Caco-2 (cell line): ENCODE measurements at regions not wholly inside any gene's neighbourhood (a gene's known extent, or its start where the extent isn't known, plus 50 kb on each side); places are given as distances from the start of the nearest gene placed in this dataset.

ENCODE experiments used
- BruUV-seq: library from RNA; stranded (reverse); fragments of 400-500 nt; replicated peaks from 2 replicates; lab custom pipeline; 2021; lab: Mats Ljungman, UMichigan
- CTCF ChIA-PET: fragments of 300-600 bp; sonication (Branson Sonifier 250); formaldehyde crosslinking; loops from one replicate; lab custom pipeline; 2022; ENCODE audit warnings: antibody characterized with exemption; lab: Charles Lee
- POLR2A ChIA-PET: fragments of 300-600 bp; sonication (Branson Sonifier 250); formaldehyde crosslinking; loops from one replicate; lab custom pipeline; 2022; ENCODE audit warnings: antibody characterized with exemption; lab: Charles Lee
- DNase-seq, 2 experiments: peaks; one replicate each; pipeline versions ENCODE4 v3.0.0 to v3.0.0-alpha.2; 2020 to 2022
- H3K27me3 ChIP-seq: replicated peaks from 2 replicates; pipeline ENCODE4 v1.6.0; 2011; ENCODE audit warnings: low read length; ENCODE audit not compliant: control insufficient read depth, insufficient read depth
- H3K36me3 ChIP-seq: 2 replicates; pipeline ENCODE4 v1.5.1; 2011; ENCODE audit warnings: low read length; ENCODE audit not compliant: control insufficient read depth, insufficient read depth
- H3K4me1 ChIP-seq: fragments of 250-450 bp; sonication (Bioruptor Pico); 2 replicates; pipeline ENCODE4 v1.5.1; 2020; ENCODE audit warnings: mild to moderate bottlenecking
- H3K4me3 ChIP-seq: 2 replicates; pipeline ENCODE4 v1.5.1; 2011; ENCODE audit warnings: low read depth, mild to moderate bottlenecking, control low read depth, low read length
- H3K9me3 ChIP-seq: fragments of 250-450 bp; sonication (Bioruptor Pico); 2 replicates; pipeline ENCODE4 v1.5.1; 2020; ENCODE audit warnings: mild to moderate bottlenecking, moderate library complexity
- H3K27ac Mint-ChIP-seq: one replicate; pipeline ENCODE4 v1.8.0; 2022; ENCODE audit warnings: mixed read lengths; ENCODE audit not compliant: unreplicated experiment
- H3K27me3 Mint-ChIP-seq: one replicate; pipeline ENCODE4 v1.8.0; 2022; ENCODE audit warnings: mixed read lengths; ENCODE audit not compliant: insufficient read depth, unreplicated experiment
- H3K36me3 Mint-ChIP-seq: one replicate; pipeline ENCODE4 v1.8.0; 2022; ENCODE audit warnings: mild to moderate bottlenecking, mixed read lengths; ENCODE audit not compliant: insufficient read depth, unreplicated experiment
- H3K4me1 Mint-ChIP-seq: one replicate; pipeline ENCODE4 v1.8.0; 2022; ENCODE audit warnings: low read depth, mixed read lengths; ENCODE audit not compliant: unreplicated experiment
- H3K4me3 Mint-ChIP-seq: one replicate; pipeline ENCODE4 v1.8.0; 2022; ENCODE audit warnings: mild to moderate bottlenecking, moderate library complexity, mixed read lengths; ENCODE audit not compliant: unreplicated experiment
- H3K9me3 Mint-ChIP-seq: one replicate; pipeline ENCODE4 v1.8.0; 2022; ENCODE audit warnings: mixed read lengths; ENCODE audit not compliant: unreplicated experiment
- CTCF ChIP-seq, 2 experiments: fragments of 200-600 bp in 1 of 2; IDR thresholded peaks; 1 replicate in 1 of 2; 2 replicates in 1 of 2; pipeline versions ENCODE4 v1.5.1 to v1.8.0; 2011 to 2022; ENCODE audit warnings: antibody characterized with exemption in 1 of 2, control low read depth in 1 of 2, inconsistent platforms in 1 of 2, low read depth in 1 of 2, low read length in 1 of 2, mild to moderate bottlenecking in 1 of 2, moderate library complexity in 1 of 2; ENCODE audit not compliant: insufficient read depth in 1 of 2, severe bottlenecking in 1 of 2, unreplicated experiment in 1 of 2
- intact Hi-C: fragments of 100-400 bp; cut with micrococcal nuclease; formaldehyde crosslinking; loops from one replicate; pipeline ENCODE4 v1.10.0; 2022; ENCODE audit not compliant: unreplicated experiment

- Mint-ChIP-seq H3K4me1 (no peaks in the 10 kb centered on the region), H3K9me3 (no peaks in the 10 kb centered on the region), H3K36me3 (no peaks in the 10 kb centered on the region), H3K27ac (no peak overlapping the region), H3K4me3 (no peak overlapping the region), H3K27me3 (no peaks in the 10 kb centered on the region)
- no peaks in the 10 kb centered on the region for H3K4me1 ChIP-seq
- intact Hi-C loops, result no loop called here
- TF ChIP-seq CTCF (IDR thresholded peaks at IDR 0.05; ENCODE audit: insufficient read depth in 1 of 2, low read depth in 1 of 2, low read length in 1 of 2, severe bottlenecking in 1 of 2, unreplicated experiment in 1 of 2), result no peak
- POLR2A ChIA-PET, result no interaction called here
- H3K9me3 ChIP-seq, result no peaks in the 10 kb centered on the region
- no peak for DNase-seq
- no peak overlapping the region for H3K4me3 ChIP-seq
- CTCF ChIA-PET, result no interaction called here
- H3K27me3 ChIP-seq, result no peaks in the 10 kb centered on the region; the same call in 1 of the 2 replicates
- H3K36me3 ChIP-seq, result no peaks in the 10 kb centered on the region
- BruUV-seq, result no TSS peak
These were observed 91.9 kb downstream of the TMEM215 start for GRCh38 chr9:32875242-32875641.

- intact Hi-C loops, result no loop called here
- no peak overlapping the region for H3K4me3 Mint-ChIP-seq
- H3K27ac Mint-ChIP-seq, result no peak overlapping the region
- Histone ChIP-seq H3K4me1 (no peaks in the 10 kb centered on the region), H3K36me3 (no peaks in the 10 kb centered on the region), H3K27me3 (no peaks in the 10 kb centered on the region), H3K9me3 (no peaks in the 10 kb centered on the region), H3K4me3 (no peak overlapping the region)
- POLR2A ChIA-PET, result no interaction called here
- no peaks in the 10 kb centered on the region for H3K9me3 Mint-ChIP-seq
- DNase-seq, result no peak
- H3K27me3 Mint-ChIP-seq, result no peaks in the 10 kb centered on the region
- no peaks in the 10 kb centered on the region for H3K36me3 Mint-ChIP-seq
- TF ChIP-seq CTCF (IDR thresholded peaks at IDR 0.05; ENCODE audit: insufficient read depth in 1 of 2, low read depth in 1 of 2, low read length in 1 of 2, severe bottlenecking in 1 of 2, unreplicated experiment in 1 of 2), result no peak
- BruUV-seq, result no TSS peak
- H3K4me1 Mint-ChIP-seq, result no peaks in the 10 kb centered on the region
- CTCF ChIA-PET, result no interaction called here
These were observed 92.4 kb downstream of the TMEM215 start for GRCh38 chr9:32875748-32876147.

- BruUV-seq, result no TSS peak
These were observed 93.8 kb downstream of the TMEM215 start for GRCh38 chr9:32877103-32877502.

More at GRCh38 chr9:32877103-32877502, 93.8 kb downstream of the TMEM215 start:
- H3K27me3 ChIP-seq, result no peaks in the 10 kb centered on the region
- TF ChIP-seq CTCF (IDR thresholded peaks at IDR 0.05; ENCODE audit: insufficient read depth in 1 of 2, low read depth in 1 of 2, low read length in 1 of 2, severe bottlenecking in 1 of 2, unreplicated experiment in 1 of 2), result no peak
- no peak for DNase-seq
- ChIA-PET CTCF (no interaction called here), POLR2A (no interaction called here)
- no peaks in the 10 kb centered on the region for H3K27me3 Mint-ChIP-seq
- H3K4me3 ChIP-seq, result no peak overlapping the region
- no peaks in the 10 kb centered on the region for H3K36me3 Mint-ChIP-seq
- H3K9me3 ChIP-seq, result no peaks in the 10 kb centered on the region
- H3K4me3 Mint-ChIP-seq, result no peak overlapping the region
- no peaks in the 10 kb centered on the region; the same call in 1 of the 2 replicates for H3K4me1 ChIP-seq
- intact Hi-C loops, result no loop called here
- H3K36me3 ChIP-seq, result no peaks in the 10 kb centered on the region
- H3K9me3 Mint-ChIP-seq, result no peaks in the 10 kb centered on the region
- H3K4me1 Mint-ChIP-seq, result no peaks in the 10 kb centered on the region
- no peak overlapping the region for H3K27ac Mint-ChIP-seq
